Activated T-cell treated with anti-CD3 and anti-CD28 coated beads for 24 hours (primary cell): ENCODE measurements at regions not wholly inside any gene's neighbourhood (a gene's known extent, or its start where the extent isn't known, plus 50 kb on each side); places are given as distances from the start of the nearest gene placed in this dataset.

Source experiments
- DNase-seq: peaks from one replicate; pipeline ENCODE4 v3.0.0-alpha.2; 2020; ENCODE audit warnings: low read depth

- no peak for DNase-seq
Measured at GRCh38 chr9:120291050-120291449, 288.9 kb downstream of the CDK5RAP2 start.

GRCh38 chr9:120289990-120290975 lies 289.7 kb downstream of the CDK5RAP2 start:
- DNase-seq: no peak

- DNase-seq: no peak
Measured at GRCh38 chr9:120289098-120289497, 290.9 kb downstream of the CDK5RAP2 start.

- DNase-seq: no peak
Measured at GRCh38 chr9:120286530-120286929, 293.4 kb downstream of the CDK5RAP2 start.

- DNase-seq: no peak
Measured at GRCh38 chr9:120284821-120285220, 295.1 kb downstream of the CDK5RAP2 start.

GRCh38 chr9:120281665-120282064 lies 298.3 kb downstream of the CDK5RAP2 start:
- DNase-seq: no peak

- DNase-seq: no peak
Measured at GRCh38 chr9:120267929-120268328, 312.0 kb downstream of the CDK5RAP2 start.

GRCh38 chr9:120265791-120266190 lies 314.2 kb downstream of the CDK5RAP2 start:
- DNase-seq: no peak

- DNase-seq: no peak
Measured at GRCh38 chr9:120264528-120264927, 315.4 kb downstream of the CDK5RAP2 start.

GRCh38 chr9:120263836-120264235 lies 316.1 kb downstream of the CDK5RAP2 start:
- no peak for DNase-seq

- DNase-seq: no peak
Measured at GRCh38 chr9:120261419-120261818, 318.5 kb downstream of the CDK5RAP2 start.

- no peak for DNase-seq
Measured at GRCh38 chr9:120259100-120259499, 320.9 kb downstream of the CDK5RAP2 start.

GRCh38 chr9:120258096-120258495 lies 321.9 kb downstream of the CDK5RAP2 start:
- DNase-seq: no peak

GRCh38 chr9:120257483-120257882 lies 322.5 kb downstream of the CDK5RAP2 start:
- no peak for DNase-seq

- DNase-seq: no peak
Measured at GRCh38 chr9:120256146-120256545, 323.8 kb downstream of the CDK5RAP2 start.

GRCh38 chr9:120252248-120252647 lies 327.7 kb downstream of the CDK5RAP2 start:
- DNase-seq: no peak

GRCh38 chr9:120242116-120242811 lies 337.7 kb downstream of the CDK5RAP2 start:
- no peak for DNase-seq

- DNase-seq: no peak
Measured at GRCh38 chr9:120236596-120236995, 343.4 kb downstream of the CDK5RAP2 start.

GRCh38 chr9:120235081-120235480 lies 344.9 kb downstream of the CDK5RAP2 start:
- no peak for DNase-seq

- no peak for DNase-seq
Measured at GRCh38 chr9:120230227-120230626, 349.7 kb downstream of the CDK5RAP2 start.

- no peak for DNase-seq
Measured at GRCh38 chr9:120221844-120222243, 358.1 kb downstream of the CDK5RAP2 start.

GRCh38 chr9:120214332-120214731 lies 365.6 kb downstream of the CDK5RAP2 start:
- no peak for DNase-seq

- no peak for DNase-seq
Measured at GRCh38 chr9:120212853-120213200, 367.1 kb downstream of the CDK5RAP2 start.
